Muscle of back (tissue), 3 donors: ENCODE measurements at regions not wholly inside any gene's neighbourhood (a gene's known extent, or its start where the extent isn't known, plus 50 kb on each side); places are given as distances from the start of the nearest gene placed in this dataset.
A peak's percentile ranks its signal among the peaks of the same experiment; 100 is the strongest.

ENCODE experiments used
- DNase-seq, 3 donors: peaks; one replicate each; pipeline versions ENCODE4 v3.0.0 to v3.0.0-alpha.2; 2013

DNA sequence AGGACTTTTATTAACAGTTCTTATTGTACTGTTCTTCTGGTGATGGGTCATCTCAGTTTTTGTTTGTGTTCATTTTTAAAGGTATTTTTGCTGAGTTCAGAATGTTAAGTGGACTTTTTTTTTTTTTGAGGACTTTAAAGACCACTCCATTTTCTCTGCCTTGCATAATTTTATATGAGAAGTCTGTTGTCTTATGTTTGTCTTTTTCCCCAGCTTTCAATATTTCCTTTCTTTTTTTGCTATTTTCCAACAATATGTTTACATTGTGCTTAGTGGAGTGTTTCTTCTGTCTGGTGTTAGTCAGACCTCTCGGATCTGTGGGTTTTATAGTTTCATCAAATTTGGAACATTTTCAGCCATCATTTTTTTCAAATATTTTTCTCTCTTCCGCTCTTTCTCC is 290.0 kb upstream of the TNRC6C start:
- DNase-seq, result no peak

DNA sequence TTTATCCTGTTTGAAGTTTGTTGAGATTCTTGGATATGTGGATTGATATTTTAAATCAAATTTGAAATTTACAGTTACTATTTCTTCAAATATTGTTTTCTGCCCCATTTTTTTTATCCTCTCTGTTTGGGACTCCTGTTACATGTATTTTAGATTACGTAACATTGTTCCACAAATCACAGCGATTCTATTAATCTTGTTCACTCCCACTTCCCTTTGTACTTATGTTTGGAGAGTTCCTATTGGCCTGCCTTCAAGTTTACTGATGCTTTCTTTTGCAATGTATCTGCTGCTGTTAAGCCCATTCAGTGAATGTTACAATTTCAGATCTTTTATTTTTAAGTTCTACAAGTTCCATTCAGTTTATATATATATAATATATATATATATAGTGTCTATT is 288.3 kb upstream of the TNRC6C start:
- no peak for DNase-seq

DNA sequence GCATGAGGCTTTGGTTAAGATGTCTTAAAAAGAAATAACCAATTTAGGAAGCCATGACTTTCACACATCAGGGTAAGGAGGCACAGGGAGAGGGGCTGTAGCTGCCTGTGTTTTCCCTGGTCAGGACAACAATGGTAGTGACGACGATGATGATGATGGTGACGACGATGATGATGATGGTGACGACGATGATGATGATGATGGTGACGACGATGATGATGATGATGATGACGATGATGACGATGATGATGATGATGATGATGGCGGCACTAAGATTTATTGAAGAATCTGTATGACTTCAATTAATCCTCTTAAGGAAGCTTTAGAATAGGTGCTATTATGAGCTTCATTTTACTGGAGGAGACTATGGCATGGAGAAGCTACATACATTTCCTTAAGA is 284.1 kb upstream of the TNRC6C start:
- DNase-seq, result no peak

DNA sequence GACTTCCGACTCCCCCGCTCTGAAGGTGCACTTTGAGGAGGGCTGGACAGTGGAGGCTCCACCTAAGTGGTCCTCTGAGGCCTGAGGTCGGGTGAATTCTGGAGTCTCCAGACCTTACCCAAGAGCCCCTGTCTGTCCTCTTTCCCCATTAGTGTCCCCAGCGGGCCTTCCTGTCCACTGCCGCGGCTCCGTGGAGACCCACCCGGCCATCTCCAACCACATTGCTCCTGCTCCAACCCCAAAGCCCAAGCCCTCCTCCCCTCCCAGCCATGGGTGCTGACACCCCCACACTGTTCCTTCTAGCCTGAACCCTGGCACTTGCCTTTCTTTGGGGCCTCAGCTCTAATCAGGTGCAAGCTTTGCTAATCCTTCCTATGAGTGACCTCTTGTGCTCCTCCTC is 283.1 kb upstream of the TNRC6C start:
- no peak for DNase-seq

DNA sequence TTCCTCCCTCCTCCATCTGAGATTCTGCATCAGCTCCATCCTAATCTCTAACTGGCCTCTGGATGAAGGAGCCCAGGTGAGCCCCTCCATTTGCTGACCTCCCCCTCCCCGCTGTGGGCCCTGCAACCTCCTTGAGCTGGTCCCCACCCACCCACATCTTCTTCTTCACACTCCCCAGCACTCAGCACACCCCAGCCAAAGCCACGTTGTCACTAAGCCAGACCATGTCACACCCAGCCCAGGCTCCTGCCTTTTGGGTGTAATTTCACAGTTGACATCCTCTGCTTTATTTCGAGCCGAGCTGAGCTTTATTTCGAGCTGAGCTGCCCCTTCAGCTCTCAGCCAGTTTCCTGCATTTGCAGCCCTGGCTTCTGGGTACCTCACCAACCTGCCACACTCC is 282.7 kb upstream of the TNRC6C start:
- DNase-seq, result no peak

DNA sequence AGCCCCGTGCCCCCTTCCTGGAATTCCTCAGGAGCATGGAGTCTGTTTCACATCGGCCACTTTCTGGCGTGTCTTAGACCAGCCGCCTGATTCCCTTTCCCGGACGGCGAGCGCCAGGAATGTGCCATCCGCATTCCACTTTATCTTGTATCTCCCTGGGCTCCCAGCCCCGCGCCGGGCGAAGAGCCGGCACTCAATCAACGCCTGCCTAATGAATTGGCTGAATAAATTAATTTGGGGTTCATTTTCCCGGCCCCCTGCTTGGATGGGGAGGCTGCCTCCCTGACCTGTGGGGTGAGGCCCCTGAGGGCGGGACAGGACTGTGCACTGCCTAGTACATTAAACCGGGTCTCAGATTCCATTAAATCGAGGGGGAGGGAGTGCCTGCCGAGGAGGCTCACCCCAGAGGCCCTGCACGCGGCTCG is 282.3 kb upstream of the TNRC6C start:
- DNase-seq, result no peak

DNA sequence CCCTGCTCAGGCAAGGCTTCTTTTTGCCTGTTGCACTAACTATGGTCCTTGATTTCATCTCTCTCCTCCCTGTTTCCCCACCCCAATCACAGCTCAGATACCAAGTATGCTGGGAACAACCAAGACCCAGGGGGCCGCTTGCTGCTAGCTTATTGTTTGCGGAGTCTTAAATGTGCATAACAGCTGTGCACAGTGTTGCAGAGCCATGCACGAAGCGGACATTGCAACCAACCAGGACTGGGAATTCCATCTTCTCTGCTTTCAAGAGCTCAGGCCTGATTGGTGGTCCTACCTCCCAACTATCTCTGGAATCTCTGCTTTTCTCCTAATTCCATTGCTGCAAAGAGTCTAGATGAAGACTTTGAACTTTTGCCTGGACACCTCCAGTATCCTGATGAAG is 281.3 kb upstream of the TNRC6C start:
- DNase-seq, result peak; percentile 18 to 81 (median 27)

DNA sequence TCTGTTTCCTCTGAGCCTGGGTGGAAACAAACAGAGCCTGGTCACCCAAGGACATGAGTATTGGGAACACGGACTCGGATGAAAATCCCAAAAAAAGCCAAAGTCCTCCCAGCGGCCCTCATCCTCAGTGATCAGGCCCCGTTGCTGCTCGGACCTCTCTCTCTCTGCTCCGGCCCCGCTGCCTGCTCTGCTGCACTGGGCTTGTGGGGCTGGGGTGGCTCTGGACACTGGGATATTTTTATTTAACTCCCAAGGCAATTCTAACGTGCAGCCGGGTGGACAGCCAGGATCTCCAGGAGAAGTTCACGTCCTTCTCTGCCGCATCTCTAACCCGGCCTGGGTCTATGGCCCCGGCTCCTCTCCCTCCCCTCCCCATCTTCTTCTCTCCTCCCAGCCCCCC is 280.9 kb upstream of the TNRC6C start:
- no peak for DNase-seq

DNA sequence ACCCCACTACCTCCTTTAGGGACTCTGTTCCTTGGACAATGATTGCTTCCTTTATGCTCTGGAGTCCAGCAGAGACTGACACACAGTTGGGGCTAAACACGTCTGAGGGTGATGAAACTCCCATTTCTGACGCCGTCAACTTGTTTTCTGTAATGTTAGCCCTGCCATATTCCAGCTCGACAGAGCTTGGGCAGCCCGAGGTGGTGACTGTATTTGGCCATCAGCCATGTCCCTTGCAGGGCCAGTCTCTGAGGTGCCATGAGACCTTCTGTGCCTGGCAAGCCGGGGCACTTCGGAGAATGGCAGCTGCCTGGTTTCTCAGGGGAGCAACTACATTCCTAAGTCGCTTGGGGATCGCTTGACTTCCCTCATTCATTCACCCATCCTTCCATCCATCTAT is 278.9 kb upstream of the TNRC6C start:
- no peak for DNase-seq

DNA sequence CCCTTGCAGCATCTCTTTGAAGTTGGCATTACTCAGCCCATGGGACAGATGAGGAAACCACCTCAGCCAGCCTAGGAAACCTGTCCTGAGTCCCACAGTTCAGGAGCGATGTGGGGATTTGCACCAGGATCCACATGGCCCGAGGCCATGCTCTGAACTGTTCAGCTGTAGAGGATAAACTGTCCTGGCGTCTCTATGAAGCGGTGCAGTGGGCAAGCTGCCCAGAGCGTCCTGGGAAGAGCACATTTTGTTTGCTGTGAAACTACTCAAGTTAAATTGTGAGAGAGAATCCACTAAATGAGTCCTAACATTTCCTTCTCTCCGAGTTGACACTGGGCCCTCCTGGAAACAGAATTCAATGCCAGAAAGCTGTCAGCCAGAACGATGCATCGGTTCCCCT is 276.6 kb upstream of the TNRC6C start:
- peak; percentile 71 to 93 (median 90) for DNase-seq

DNA sequence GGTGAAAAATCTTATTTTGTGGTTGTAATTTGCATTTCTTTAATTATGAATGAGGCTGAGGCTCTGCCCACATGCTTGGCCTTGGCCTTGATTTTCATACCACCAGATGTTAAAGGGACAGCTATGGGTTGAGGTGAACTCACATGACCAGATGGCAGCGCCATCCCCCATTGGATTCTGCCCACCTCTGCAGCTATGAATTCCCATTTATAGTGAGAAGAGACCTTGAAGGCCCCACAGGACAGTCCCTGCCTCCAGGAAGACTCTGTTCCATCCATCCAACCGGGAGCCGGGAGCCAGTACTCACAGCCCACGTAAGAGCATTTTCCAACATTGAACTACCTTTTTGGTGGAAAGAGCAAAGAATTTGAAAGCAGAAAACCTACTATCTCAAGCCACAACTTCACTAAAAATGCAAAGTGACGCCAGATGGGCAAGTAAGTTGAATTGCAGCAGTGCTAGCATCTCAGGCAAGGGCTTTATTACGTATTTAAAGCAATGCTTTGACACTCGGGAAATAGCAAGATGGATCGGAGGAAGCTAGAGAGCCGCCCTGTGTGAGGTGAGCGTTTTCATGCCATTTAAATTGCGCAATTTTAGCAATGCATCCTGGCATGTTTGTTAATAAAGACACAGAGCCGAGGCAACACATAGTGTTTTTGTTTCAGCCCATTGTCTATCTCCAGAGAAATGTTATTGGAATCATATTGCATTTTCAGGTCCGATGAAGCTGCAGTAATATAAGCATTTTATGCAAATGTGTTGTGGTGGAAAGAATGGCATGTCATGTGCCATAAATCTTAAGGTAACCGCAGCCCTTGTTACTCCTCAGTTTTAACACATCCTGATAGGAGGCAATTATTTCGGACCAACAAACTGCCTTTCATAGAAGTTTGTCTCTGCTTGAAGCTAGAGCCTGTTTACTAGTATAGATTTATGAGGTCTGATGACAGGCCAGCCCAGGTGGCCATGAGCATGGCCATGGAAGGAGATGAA is 273.4 kb upstream of the TNRC6C start:
- DNase-seq, result no peak

DNA sequence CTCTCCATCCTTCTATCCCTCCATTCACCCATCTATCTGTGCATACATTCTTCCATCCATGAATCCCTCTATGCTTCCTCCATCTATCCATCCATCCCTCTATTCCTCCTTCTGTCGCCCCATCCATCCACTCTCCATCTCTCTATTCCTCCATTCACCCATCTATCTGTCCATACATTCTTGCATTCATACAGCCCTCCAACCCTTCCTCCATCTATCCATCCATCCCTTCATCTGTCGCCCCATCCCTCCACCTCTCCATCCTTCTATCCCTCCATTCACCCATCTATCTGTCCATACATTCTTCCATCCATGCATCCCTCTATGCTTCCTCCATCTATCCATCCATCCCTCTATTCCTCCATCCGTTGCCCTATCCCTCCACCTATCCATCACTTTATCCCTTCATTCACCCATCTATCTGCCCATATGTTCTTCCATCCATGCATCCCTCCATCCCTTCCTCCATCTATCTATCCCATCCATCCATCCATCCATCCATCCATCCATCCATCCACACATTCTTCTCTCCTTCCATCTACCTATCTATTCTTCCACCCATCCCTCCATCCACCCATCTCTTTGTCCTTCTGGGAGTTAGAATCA is 272.5 kb upstream of the TNRC6C start:
- no peak for DNase-seq

DNA sequence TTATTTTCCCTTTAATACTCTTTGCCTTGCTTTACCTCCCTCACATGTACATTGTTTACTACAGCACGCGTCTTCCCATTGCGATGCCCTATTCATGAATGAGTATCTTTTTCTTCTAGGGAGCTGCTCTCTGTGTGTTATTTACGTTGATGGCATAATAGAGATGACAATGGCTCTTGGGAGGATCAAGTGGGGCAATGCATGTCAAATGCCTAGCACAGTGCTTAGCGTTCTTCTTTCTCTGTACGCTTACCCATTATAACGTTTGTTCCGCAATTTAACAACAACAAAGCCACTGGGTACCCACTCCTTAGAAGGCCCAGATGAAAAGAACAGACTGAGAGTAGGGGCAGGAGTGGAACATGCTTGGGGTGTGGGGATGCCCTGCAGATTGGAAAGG is 271.6 kb upstream of the TNRC6C start:
- no peak for DNase-seq

DNA sequence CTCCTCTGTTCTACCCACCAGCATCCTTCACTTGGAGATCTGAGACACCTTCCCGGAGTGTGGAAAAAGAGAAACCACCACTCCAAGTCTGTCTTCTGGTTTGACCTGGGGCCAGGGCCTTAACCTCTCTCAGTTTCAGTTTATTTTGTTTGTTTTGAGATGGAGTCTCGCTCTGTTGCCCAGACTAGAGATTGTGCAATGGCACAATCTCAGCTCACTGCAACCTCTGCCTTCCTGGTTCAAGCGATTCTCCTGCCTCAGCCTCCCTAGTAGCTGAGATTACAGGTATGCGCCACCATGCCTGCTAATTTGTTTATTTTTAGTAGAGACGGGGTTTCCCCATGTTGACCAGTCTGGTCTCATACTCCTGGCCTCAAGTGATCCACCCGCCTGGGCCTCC is 271.1 kb upstream of the TNRC6C start:
- DNase-seq, result no peak

DNA sequence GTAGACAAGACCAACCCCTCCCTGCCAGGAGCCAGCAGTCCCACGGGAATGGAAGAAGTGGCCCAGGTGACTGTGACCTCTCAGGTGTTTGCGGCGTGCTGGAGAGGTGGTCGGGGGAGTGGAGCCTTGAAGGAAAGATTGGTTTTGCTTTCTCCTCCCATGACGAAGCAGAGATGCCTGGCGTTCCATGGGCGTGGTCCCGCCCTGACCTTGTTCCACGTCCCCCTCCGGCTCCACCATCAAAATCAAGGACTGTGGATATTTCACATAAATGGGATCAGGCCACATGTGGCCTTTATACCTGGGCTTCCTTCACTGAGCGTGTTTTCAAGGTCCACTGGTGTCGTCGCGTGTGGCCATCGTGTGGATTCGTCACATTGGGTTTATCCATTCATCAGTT is 270.6 kb upstream of the TNRC6C start:
- no peak for DNase-seq

DNA sequence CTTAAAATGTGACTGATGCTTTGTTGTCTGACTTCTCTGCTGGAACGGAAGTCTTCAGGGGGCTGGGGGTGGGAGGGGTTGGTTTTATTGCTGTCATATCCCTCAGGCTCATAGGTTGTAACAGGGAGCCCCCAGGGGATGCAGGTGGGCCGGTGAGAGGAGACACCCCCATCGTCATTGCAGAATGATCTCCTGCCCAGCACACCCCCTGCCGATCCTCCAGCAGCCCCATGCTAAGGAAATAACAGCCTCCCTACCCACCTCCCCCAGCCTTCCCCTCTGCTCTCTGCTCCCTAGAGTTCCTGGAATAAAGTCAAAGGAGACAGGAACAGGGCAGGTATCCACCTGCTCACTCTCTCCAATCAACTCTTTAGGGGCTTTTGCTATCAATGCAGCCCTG is 270.1 kb upstream of the TNRC6C start:
- DNase-seq, result no peak

DNA sequence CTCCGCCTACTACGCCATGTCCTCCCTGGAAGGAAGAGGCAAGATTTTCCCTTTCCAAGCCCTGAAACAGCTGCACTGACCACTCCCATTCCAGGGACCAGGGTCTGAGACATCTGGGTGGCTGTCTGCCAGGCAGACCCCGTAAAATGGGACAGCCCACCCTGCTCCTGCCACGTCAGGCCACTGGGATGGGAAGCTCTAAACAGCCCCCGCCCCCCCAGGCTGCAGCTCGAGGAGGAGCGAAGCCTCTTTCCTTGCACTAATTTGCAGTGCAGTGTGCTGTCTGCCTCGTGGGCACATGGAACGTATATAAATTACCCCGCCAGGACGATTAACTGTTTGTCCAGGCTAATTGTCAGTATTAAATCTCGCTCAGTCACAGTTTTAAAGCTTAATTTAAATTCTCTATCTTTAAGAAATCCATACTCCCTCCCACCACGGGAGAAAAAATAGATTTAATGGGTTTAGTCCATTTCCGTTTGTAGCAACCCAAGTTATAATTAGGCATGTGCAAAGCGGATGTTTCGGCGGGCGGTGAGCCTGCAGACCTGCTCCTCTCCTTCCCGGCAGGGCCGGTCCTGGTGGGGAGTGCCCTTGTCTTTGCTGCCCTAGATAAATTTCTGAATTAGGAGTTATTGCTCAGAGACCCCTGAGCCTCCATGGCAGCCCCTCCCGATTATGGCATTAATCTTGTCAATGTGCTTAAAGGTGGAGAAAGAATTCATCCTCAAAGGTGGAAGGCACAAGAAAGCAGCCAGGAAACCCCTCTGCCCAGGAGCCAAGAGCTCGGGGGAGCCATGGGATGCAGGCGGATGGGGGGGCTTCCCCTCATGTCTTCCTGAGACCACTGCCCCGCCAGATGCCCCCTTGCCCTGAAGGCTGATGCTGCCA is 268.0 kb upstream of the TNRC6C start:
- peak; percentile 42 to 89 (median 79) for DNase-seq

DNA sequence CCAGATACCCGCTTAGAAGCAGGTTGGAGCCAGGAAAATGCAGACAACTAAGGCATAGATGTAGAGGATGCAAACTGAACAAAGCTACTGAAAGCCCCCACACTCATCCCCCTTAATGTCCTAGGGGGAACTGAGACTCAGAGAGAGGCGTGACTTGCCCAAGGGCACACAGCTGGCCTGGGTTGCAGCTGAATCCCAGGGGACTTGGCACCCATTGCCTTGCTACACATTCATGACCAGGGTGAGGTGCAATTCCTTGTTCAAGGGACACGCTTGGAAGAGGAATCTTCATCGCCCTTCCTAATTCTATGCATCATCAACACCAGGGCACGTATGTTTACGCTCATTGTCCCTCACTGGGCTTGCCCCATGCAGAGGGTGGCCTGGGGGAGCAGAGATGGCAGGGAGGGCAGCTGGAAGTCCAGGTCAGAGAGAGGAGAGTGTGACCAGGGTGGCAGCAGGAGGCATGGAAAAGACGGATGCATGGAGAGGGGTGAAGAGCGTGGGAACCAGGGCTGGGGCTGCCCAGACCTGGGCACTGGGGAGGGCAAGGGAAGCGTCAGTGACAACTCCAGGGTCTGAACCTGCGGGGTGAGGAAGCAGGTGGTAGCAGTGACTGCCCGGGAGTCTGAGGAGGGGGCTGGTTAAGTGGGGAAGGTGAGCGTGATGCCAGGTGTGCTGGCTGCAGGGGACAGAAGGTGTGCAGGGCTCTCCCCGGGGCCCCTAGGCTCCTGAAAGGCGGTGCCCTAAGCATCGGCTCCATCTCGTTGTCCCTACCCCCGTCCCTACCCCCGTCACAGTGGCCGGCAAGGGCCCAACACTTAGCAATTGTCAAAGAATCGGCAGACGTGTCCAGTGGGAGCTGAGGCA is 267.1 kb upstream of the TNRC6C start:
- DNase-seq, result no peak

DNA sequence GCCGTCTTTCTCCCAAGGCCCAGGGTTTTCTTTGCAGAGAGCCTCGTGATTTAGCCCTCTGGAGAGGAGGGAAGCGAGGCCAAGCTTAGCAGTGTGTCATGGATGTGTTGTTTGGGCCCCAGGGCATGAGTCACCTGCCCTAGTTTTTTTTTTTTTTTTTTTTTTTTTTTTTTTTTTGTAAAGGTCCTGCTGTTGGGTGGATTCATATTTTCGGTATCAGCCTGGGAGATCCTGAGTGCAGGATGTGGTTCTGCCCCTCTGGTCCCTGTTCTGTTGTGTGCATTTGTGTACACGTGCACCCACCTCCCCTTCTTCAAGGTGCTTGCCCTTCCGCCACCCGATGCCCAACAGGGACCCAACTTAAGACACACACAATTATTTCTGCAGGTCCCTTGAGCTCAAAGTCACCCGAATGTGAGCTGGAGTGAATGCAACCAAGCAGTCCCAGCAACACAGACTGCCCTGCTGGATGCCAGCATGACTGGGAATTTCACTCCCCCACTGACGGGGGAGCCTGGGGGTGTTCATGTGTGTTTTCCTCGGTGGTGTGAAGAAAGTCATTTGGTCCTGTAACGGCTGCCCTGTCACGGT is 265.8 kb upstream of the TNRC6C start:
- no peak for DNase-seq

DNA sequence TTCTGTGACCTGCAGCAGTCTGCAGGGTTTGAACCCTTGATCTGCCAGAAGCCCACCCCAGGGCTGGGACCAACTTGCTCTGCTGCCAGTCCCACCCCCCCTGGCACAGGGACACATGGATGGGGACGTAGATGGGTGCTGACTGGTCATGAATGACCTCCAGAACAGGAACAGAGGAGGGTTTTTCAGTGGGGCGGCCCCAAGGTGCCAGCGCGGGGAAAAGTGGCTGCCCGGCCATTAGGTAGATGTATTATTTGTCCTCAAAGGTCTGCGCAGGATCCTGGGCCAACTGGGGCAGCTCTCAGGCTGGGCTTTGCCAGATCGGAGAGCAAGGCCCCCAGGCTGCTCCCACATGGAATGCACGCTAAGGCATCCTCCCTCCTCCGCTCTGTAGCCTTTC is 265.2 kb upstream of the TNRC6C start:
- no peak for DNase-seq

DNA sequence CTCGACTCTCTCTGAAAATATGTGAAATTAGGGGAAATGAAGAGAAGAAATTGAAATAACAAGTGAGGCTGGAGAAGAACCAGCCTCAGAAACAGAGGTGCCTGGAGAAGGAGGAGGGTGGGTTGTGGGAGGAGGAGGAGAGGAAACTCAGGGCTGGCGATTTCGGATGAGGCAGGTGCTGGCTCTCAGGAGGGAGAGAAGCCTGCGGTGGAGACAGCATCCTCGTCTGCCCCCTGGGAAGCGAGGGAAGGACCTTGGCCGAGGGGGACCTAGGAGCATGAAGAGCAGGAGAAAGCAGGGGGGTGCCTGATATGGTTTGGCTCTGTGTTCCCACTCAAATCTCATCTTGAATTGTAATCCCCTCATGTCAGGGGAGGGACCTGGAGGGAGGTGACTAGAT is 264.7 kb upstream of the TNRC6C start:
- no peak for DNase-seq
